Esophagus squamous epithelium (tissue), 4 donors: ENCODE measurements at regions not wholly inside any gene's neighbourhood (a gene's known extent, or its start where the extent isn't known, plus 50 kb on each side); places are given as distances from the start of the nearest gene placed in this dataset.

Source experiments
- CTCF ChIP-seq, 6 experiments: fragments of 450-650 bp in 4 of 6; fragments of 200-600 bp in 2 of 6; sonication (generic) in 2 of 6; IDR thresholded peaks; one replicate each; pipeline ENCODE4 v1.5.1; 2016 to 2019; ENCODE audit warnings: antibody characterized with exemption in 6 of 6, mild to moderate bottlenecking in 4 of 6, moderate library complexity in 4 of 6
- POLR2A ChIP-seq, 4 donors: fragments of 450-650 bp; IDR thresholded peaks; one replicate each; pipeline ENCODE4 v1.6.1; 2017; ENCODE audit warnings: antibody characterized with exemption in 4 of 4, mild to moderate bottlenecking in 4 of 4, moderate library complexity in 3 of 4

GRCh38 chr11:129590030-129590752 is 214.5 kb downstream of the BARX2 start:
- TF ChIP-seq CTCF (IDR thresholded peaks at IDR 0.05): no peak
- no peak for TF ChIP-seq POLR2A (IDR thresholded peaks at IDR 0.05)
